ENCODE measurements at regions not wholly inside any gene's neighbourhood (a gene's known extent, or its start where the extent isn't known, plus 50 kb on each side); places are given as distances from the start of the nearest gene placed in this dataset.

DNA sequence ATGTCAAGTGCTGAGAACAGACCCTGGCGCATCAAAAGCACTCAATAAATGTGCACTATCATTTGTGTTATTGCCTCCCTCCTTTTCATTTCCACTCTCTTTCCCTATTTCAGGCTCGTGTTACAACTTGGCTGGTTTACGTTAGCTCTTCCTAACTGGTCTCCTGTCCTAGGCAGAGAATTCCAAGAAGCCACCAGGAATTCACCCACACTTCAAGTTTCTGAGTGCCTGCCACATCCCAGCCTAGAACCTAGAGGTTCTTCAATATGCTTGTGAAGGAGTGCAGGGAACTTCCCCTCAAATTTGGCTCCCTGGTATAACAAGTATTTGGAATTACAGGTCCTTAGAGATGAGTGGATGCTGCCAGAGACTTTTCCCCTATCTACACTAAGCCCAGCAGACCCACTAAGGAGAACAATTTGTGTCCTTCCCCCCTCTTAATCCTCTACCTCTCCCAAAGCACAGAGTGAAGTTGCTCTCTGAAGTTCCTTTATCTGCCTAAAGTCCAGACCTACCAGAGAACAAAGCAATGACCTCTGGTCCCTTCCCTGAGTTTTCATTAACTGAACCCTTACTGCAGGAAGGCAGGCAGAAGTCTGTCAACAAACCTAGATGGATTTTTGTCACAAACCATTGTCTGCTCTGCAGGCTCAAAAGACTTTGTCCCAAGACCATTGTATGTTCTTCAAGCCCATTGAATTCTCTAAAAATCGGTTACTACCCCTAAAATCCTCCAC, 201.6 kb upstream of the JARID2 start:
- in situ Hi-C loops (cut with HindIII; ENCODE audit: low sequenced_read_pairs): no loop called here

DNA sequence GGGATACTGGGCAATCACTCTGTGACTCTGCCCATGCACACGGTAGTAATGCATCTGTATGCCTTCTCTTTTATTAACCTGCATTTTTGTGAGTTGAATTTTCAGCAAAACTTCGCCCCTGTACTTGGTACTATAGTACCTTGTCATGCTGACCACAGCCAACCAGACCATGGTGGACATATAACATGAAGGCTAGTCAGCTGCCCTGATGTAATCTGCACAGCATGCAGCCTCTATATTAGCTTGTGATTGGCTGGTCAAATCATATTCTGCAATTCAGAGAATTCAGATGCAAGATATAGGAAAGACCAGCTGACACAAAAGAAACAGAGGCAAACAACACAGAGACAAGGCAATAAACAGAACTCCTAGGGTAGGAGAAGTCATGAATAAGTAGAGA, 200.9 kb upstream of the JARID2 start:
- in situ Hi-C loops (cut with HindIII; ENCODE audit: low sequenced_read_pairs): no loop called here

DNA sequence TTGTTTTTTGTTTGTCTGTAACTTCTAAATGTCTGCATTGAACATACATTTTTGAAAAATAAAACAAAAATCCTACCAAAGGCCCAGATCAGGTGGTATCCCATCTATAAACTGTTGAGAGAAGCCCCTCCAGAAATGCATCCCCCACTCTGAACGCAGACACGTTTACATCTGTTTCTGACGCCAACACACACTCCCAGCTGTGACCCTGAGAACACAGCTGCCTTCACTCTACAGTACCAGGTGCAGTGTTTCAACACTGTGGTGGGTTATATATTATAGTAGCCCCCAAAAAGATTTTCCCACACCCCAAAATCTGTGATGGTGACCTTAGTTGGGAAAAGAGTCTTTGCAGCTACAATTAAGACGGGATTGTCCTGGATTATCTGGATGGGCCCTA, 199.1 kb upstream of the JARID2 start:
- in situ Hi-C loops (cut with HindIII; ENCODE audit: low sequenced_read_pairs): no loop called here

DNA sequence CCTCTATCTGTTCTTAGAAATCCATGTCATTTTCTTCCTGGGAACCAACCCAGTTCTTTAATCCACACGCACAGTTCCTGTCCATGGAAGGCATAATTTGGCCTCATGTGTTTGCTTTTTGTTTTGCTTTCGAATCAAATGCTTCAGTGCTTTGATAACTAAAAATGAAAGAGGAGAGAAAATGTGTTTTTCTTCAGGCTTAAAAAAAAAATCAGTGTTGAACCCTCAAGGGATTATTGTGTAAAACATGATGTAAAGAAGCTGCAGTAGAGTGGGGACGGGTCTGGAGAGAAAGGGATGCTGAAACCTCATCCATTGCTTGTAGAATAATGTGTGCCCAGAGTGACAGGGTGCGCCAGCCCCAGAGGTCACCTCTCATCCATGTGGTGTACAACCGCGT, 197.5 kb upstream of the JARID2 start:
- in situ Hi-C loops (cut with HindIII; ENCODE audit: low sequenced_read_pairs): no loop called here

DNA sequence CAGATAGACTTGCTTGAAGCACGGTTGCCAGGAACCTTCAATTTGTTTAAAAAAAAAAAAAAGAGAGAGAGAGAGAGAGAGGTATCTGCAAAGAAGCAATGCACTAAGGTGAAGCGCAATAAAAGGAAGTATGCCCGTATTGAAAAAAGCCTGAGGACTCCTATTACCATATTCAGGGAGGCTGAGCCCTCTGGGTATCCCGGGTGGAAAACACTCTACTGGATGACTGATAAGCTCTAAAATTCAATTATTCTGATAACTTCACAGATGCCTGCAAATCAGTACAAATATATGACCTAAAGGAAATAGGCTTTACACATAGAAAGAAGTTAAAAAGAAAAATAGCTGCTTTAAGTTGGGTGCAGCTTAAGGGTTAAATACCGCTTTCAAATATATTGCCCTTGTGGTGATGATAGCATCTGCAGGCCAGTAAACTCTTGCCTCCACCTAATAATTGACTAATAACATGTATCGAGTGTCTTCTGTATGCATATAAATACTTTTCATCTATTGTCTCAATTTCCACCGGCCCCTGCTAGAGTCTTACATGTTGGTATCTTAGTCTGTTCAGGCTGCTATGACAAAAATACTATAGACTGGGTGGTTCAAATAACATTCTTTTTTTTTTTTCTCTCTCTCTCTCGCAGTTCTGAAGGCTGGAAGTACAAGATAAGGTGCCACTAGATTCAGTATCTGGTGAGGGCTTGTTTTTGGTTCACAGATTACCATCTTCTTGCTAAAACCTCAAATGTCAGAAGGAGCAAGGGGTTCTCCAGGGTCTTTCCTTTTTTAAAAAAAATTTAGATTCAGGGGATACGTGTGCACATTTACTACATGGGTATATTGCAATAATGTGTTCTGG, 187.4 kb upstream of the JARID2 start:
- in situ Hi-C loops (cut with HindIII; ENCODE audit: low sequenced_read_pairs): no loop called here

DNA sequence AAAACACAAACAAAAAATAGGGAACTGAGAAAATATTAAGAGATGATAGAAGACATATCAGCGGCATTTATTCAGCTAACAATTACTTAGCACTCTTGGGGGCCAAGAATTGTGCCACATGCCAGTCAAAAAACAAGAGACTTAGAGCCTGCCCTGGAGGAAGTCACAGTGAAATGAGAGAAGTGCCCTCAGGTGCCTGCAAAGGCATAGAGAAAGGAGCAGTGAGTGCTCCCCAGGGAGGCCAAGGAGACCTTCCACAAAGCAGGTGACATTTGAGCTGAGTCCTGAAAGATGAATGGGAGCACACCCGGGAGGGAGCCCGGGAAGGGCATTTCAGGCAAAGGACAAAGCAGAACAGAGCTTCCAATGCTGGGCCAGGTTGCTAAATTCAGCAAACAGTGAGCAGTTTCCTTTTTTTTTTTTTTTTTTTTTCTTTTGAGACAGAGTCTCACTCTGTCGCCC, 184.7 kb upstream of the JARID2 start:
- in situ Hi-C loops (cut with HindIII; ENCODE audit: low sequenced_read_pairs): loop anchor here (5.0 kb wide), 1 partner anchor 46 kb away; no protein-coding TSS in a partner anchor

DNA sequence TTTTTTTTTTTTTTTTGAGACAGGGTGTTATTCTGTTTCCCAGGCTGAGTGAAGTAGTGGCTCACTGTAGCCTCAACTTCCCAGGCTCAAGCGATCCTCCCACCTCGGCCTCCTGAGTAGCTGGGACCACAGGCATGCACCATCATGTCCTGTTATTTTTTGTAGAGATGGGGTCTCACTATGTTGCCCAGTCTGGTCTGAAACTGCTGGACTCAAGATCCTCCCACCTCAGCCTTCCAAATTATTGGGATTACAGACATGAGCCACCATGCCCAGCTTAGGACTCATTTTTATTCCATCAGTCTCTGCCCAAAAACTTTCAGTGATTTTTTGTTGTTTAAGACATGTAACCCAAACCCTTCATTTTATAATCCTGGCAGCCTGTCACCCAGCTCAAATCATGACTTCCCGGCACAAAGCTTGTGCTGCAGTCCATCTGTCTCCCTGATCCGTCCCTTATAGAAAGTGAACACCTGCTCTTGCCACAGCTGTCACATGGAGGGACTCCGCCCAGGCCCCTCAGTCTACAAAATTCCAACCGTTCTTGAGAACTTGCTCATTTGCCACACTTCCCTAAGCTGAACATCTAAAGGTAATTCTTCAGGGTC, 183.9 kb upstream of the JARID2 start:
- in situ Hi-C loops (cut with HindIII; ENCODE audit: low sequenced_read_pairs): loop anchor here (5.0 kb wide), 1 partner anchor 45 kb away; no protein-coding TSS in a partner anchor

DNA sequence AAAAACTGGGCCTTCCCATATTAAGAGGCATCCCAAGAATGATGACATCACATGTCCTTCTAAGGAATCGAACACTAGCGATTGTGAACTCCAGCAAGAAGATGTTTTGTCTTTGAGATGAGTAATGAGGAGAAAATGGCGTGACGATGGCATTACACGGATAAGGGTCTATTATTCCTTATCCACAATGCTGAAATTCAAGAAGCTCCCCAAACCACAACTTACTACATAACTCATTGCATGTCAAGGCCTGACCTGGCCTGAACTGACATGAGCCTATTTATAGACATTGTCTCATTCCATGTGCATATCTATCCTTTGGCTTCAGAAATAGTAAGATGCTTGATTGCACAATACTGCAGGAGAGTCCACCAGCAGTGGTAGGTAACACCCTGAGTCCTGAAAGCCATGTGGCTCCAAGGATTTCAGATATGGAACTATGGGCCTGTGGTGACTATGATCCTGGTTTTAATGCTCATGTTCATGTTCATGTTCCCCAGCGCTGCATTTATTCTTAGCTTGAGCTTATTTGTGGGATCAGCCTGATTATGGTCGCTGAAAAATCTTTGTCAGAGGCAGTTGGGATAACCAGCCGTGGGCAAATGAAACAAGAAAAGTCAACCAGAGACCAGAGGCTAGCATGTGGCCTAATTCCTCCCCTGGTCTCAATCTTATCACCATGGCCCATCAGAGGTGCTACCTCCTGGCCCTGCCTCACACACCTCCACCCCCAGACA, 183.2 kb upstream of the JARID2 start:
- in situ Hi-C loops (cut with HindIII; ENCODE audit: low sequenced_read_pairs): loop anchor here (5.0 kb wide), 1 partner anchor 45 kb away; no protein-coding TSS in a partner anchor

DNA sequence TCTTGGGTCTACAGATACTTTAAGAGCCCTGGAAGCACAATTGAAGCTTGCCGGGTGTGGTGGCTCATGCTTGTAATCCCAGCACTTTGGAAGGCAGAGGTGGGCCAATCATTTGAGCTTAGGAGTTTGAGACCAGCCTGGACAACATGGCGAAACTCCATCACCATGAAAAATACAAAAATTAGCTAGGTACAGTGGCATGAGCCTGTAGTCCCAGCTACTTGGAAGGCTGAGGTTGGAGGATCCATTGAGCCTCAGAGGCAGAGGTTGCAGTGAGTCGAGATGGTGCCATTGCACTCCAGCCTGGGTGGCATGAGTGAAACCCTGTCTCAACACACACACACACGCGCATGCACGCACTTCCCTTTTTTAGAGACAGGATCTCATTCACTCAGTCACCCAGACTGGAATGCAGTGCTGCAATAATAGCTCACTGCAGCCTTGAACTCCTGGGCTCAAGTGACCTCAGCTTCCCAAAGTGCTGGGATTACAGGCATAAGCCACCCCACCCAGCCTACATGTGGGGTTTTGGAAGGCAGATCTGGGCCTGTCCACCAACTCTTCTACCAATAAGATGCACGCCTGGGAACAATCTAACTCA, 182.5 kb upstream of the JARID2 start:
- in situ Hi-C loops (cut with HindIII; ENCODE audit: low sequenced_read_pairs): loop anchor here (5.0 kb wide), 1 partner anchor 44 kb away; no protein-coding TSS in a partner anchor

DNA sequence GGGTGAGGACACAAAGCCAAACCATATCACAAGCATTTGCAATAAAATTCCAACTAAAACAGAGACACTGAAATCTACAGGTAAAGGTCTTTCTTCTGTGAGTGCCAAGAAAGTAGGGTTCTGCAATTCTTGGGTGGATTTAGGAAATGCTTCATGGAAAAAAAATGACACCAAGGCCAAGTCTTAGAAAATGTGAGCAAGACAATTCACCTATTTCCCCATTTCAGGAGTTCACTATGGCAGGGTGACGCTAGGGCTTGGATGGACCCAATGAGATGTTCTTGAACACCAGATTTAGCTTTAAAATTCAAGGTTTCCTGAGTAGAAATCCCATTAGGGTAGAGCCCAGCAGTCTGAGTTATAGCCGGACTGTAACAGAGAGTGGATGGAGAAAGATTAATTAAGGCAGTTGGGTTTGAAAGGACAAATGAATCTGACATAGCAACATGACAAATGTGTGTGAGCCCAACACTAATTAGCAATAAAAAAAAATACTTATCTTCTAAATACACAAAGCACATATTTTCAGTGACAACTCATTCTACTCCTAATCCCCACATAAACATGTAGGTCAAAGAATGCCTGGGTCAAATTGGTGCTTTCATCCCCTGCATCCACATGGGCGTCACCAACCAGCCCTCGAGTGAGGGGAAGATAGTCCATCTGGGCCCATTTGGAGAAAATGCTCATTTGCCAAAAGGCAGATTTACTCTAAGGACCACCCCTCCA, 180.4 kb upstream of the JARID2 start:
- in situ Hi-C loops (cut with HindIII; ENCODE audit: low sequenced_read_pairs): no loop called here

DNA sequence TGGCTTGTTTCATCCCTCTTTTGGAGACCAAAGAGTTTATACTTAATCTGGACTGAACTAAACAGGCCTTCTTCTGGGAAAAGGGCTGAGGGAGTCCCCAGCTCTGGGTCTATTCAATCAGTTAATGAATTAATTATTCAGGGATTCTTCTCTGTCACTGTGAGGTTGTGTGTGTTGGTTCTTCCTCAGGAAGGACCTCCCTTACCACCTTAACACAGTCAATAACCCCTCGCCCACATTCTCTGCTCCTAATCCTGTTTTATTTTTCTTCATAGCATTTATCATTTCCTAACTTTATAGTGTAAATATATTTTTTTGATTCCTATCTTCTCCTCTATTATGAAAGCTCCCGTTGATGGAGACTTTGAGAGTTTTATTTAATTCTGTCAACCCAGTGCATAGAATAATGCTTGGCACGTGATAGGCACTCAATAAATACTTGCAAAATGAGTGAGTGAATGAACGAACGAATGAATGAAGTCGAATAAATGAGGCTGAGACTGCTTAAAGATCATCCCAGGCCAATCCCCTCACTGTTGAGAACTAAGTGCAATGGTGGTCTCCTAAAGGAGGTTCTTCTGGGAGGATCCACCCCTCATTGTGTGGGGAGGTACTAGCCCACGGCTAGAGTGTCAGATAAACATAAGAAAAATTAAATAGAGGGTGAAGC, 179.6 kb upstream of the JARID2 start:
- in situ Hi-C loops (cut with HindIII; ENCODE audit: low sequenced_read_pairs): no loop called here

DNA sequence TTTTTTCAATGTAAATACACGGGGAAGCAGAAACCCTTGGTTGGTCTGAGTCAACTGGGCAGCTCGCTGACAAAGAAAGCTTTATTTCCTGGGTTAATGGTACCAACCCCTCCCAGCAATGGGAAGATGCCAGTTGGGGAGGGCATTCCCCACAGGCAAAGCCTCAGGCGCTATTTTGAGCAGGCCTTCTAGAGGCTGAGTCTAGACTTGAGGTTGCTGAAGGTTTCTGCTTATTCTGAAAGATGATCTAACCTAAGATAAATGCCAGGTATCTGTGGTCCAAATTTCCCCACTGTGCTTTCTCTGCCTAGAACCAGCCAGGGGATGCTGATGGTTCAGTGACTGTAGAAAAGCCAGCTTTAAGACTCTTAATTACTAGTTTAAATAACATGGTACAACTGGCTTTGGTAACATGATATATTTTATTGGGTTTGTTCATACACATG, 172.5 kb upstream of the JARID2 start:
- in situ Hi-C loops (cut with HindIII; ENCODE audit: low sequenced_read_pairs): no loop called here

DNA sequence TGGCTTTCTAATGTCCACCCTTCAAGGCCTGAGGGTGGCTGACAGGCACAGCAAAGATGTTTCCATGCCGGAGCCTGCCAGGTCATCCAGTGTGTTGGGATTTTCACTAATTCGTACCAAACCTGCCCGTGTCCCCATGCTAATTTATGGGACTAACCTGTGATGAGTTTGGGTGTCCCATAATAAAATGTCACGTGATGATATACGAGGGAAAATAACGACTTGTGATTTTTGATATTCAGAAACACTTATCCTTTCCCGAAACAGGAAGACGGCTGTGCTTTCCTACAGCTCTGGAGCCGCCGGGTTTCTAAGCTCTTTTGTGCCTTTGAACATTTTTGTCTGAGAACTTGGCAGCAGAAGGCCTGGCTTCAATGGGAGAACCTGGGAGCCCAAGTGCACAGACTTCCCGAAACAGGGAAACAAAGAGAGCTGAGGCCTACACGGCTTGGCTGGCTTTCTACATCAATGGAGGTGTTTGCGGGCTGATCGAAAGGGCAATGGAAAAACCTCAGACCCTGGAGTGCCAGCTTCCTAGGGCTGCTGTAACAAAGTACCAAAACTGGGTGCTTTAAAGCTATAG, 171.9 kb upstream of the JARID2 start:
- in situ Hi-C loops (cut with HindIII; ENCODE audit: low sequenced_read_pairs): no loop called here

DNA sequence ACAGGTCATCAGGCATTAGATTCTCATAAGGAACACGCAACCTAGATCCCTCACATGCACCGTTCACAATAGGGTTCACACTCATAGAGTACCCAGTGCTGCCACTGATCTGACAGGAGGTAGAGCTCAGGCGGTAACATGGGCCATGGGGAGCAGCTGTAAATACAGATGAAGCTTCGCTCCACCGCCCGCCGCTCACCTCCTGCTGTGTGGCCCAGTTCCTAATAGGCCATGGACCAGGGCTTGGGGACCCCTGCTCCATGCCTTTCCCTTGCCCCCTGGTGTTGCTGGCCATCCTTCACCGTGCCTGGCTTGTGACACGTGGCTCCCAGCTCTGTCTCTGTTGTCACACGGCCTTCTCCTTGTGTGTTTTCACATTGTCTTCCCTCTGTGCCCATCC, 171.1 kb upstream of the JARID2 start:
- in situ Hi-C loops (cut with HindIII; ENCODE audit: low sequenced_read_pairs): loop anchor here (5.0 kb wide), 1 partner anchor 67 kb away; no protein-coding TSS in a partner anchor

DNA sequence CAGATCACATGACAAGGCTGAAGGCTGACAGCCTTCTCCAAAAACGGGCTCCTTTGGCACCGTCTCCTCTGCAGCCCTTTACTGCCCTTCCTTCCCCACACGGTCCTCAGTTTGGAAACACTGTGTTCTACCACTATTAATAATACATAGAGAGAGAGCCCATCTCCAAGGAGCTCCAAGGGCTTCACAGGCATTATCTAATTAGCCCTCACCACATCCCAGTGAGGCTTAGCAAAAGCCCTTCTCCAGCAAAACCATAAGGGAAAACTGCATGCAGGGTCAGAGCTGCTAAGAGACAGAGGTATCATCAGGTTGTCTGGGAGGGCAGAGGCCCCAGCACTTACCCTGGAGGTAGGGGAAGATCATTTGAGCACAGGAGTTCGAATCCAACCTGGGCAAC, 169.3 kb upstream of the JARID2 start:
- in situ Hi-C loops (cut with HindIII; ENCODE audit: low sequenced_read_pairs): loop anchor here (5.0 kb wide), 1 partner anchor 66 kb away; no protein-coding TSS in a partner anchor

DNA sequence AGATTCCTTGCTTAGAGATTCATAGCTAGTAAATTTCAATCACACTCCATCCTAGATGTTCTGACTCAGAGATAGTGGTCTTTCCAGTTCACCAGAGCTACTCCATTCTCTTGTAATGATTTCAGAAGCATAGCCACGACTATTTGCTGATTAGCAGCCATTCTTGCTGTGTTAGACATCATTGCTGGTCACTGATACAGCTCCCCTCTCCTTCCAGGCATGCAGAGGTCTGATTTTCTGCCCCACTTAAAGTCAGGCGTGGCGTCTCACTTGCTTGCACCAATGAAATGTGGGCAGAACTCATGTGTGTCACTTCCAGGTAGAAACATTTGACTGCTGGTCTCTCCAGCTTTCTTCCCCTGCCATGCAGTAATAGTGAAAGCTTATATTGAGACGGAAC, 168.9 kb upstream of the JARID2 start:
- in situ Hi-C loops (cut with HindIII; ENCODE audit: low sequenced_read_pairs): loop anchor here (5.0 kb wide), 1 partner anchor 65 kb away; no protein-coding TSS in a partner anchor

DNA sequence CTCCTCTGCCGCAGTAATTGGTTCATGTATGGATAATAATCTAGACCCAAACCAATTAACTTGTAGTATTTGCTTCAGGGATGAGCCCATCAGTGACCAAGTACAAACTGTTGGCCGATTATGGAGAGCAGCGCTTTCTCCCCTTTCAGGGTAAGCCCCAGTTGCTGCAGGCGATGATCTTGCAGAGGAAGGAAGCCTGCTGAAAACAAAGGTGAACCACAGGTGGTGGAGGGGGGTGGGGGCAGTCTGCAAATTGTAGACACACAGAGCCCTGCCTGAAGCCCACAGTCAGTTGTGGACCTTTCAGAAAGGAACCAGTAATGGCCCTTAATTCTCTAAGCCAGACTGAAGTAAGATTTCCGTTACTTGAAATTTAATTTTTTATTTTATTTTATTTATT, 167.9 kb upstream of the JARID2 start:
- in situ Hi-C loops (cut with HindIII; ENCODE audit: low sequenced_read_pairs): loop anchor here (5.0 kb wide), 1 partner anchor 64 kb away; no protein-coding TSS in a partner anchor

DNA sequence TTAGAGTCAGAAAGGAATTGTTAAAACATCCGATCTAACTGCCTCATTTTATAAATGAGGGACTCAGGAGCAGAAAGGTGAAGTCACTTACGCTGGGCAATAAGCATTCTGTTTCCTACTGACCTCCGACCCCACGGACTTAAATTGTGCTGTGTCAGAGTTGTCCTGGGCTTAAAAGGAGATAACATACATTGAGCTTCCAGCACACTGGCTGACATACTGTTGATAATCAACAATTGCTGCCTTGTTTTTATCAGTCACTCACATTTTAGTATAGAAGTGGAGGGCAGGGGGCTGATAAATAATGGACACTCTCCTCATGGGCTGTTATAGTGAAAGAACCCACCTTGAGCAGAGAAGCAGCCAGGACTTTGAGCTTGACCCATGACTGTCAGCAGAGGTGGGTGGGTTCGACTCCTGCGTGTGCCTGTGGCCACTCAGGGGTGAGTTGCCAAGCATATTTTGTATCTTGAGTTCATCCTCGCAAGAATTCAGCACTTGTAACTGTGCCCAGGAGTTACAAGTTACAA, 166.5 kb upstream of the JARID2 start:
- in situ Hi-C loops (cut with HindIII; ENCODE audit: low sequenced_read_pairs): loop anchor here (5.0 kb wide), 1 partner anchor 63 kb away; no protein-coding TSS in a partner anchor
